ENCODE measurements at regions not wholly inside any gene's neighbourhood (a gene's known extent, or its start where the extent isn't known, plus 50 kb on each side); places are given as distances from the start of the nearest gene placed in this dataset.

DNA sequence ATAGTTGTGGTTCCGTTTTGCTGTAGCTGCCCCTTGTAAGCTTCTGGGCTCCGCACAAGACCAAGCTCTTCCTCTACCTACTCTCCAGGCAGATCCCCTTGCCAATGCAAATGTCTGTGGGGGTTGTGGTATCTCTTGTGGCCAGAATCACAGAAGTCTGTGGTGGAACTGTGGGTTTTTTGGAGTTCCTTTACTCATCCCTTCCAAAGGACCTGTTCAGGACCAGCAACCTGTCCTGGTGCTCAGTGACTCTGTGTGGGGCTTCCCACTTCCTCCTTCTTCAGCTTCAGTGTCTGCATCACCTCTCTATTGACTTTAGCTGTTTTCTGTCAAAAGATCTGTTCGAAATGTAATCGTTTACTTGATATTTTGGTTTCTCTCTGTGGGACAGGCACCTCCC lies 441.3 kb upstream of the ADAMTSL1 start:
- Histone ChIP-seq H3K36me3 (ENCODE audit: control insufficient read depth, insufficient read depth, low read length) (no peaks in the 10 kb centered on the region), H3K27ac (ENCODE audit: insufficient read depth, low read length) (no peak overlapping the region), H3K27me3 (ENCODE audit: control insufficient read depth, insufficient read depth, low read length) (no peaks in the 10 kb centered on the region)

DNA sequence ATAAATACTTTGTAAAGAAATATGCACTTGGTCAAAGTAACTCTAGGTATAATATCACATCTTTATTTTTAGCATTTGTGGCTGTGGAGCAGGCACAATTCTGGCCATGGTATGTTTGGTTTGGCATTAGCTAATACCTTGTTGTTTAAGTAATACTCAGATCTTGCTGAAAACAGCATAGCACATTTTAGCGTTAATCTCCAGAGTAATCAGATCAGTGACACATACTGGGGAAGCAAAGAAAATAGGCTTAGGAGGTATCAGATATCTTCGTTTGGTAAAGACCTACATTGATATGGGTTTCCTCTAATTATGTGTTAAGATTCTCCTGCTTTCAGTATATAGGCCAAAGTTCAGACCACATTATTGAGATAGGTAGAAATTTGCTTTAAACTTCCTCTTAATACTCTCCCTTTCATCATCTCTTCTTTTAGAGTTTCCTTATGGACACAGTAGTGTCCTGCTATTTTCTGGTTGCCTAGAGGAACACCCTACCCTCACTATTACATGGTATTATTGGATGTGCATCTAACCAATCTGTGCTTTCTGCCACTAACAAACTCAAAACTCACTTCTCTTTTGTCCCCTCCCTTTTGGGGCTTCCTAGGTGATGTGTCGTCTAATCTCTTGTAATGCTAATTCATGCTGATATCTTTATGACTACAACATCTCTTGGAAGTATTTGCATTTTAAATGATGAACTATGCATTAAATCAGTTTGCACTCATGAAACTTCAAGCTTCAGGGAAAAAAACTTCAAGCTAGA lies 437.3 kb upstream of the ADAMTSL1 start:
- no peaks in the 10 kb centered on the region for H3K36me3 ChIP-seq (ENCODE audit: control insufficient read depth, insufficient read depth, low read length)
- TF ChIP-seq EZH2 (IDR thresholded peaks at IDR 0.05; ENCODE audit: low read length, missing control alignments) = no peak
- TF ChIP-seq, protein P1, sequence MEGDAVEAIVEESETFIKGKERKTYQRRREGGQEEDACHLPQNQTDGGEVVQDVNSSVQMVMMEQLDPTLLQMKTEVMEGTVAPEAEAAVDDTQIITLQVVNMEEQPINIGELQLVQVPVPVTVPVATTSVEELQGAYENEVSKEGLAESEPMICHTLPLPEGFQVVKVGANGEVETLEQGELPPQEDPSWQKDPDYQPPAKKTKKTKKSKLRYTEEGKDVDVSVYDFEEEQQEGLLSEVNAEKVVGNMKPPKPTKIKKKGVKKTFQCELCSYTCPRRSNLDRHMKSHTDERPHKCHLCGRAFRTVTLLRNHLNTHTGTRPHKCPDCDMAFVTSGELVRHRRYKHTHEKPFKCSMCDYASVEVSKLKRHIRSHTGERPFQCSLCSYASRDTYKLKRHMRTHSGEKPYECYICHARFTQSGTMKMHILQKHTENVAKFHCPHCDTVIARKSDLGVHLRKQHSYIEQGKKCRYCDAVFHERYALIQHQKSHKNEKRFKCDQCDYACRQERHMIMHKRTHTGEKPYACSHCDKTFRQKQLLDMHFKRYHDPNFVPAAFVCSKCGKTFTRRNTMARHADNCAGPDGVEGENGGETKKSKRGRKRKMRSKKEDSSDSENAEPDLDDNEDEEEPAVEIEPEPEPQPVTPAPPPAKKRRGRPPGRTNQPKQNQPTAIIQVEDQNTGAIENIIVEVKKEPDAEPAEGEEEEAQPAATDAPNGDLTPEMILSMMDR (conservative IDR thresholded peaks at IDR 0.05 in 1 of 2, IDR thresholded peaks at IDR 0.05 in 1 of 2; ENCODE audit: low read depth in 1 of 2, low read length in 2 of 2) = no peak
- no peaks in the 10 kb centered on the region for H4K20me1 ChIP-seq (ENCODE audit: control insufficient read depth, extremely low read depth, insufficient read depth, low read length)
- H3K27me3 ChIP-seq (ENCODE audit: control insufficient read depth, insufficient read depth, low read length) = no peaks in the 10 kb centered on the region
- no peaks in the 10 kb centered on the region for H3K79me2 ChIP-seq (ENCODE audit: control insufficient read depth, insufficient read depth, low read length)
- no peak overlapping the region for H3K27ac ChIP-seq (ENCODE audit: insufficient read depth, low read length)
- H3K4me3 ChIP-seq (replicated peaks in 1 of 4; ENCODE audit: control extremely low read depth in 1 of 4, insufficient read depth in 1 of 4, low read depth in 3 of 4, low read length in 4 of 4) = no peak overlapping the region
- H3K9ac ChIP-seq (ENCODE audit: insufficient read depth, low read length) = no peak overlapping the region
- no peak for DNase-seq (ENCODE audit: low read depth in 2 of 2)
- no peaks in the 10 kb centered on the region for H3K4me1 ChIP-seq (ENCODE audit: control insufficient read depth, extremely low read depth, insufficient read depth, low read length)
- no peak overlapping the region for H3K4me2 ChIP-seq (ENCODE audit: extremely low read depth, insufficient read depth, low read length)
- H3K9me3 ChIP-seq (ENCODE audit: control insufficient read depth, insufficient read depth, low read depth, low read length) = no peaks in the 10 kb centered on the region
- H2AFZ ChIP-seq (ENCODE audit: low read length) = no peak overlapping the region

More for the DNA sequence above, 441.3 kb upstream of the ADAMTSL1 start:
- H3K9me3 ChIP-seq (ENCODE audit: control insufficient read depth, insufficient read depth, low read depth, low read length) = no peaks in the 10 kb centered on the region
- H3K4me3 ChIP-seq (replicated peaks in 1 of 4; ENCODE audit: control extremely low read depth in 1 of 4, insufficient read depth in 1 of 4, low read depth in 3 of 4, low read length in 4 of 4) = no peak overlapping the region
- no peak for DNase-seq (ENCODE audit: low read depth in 2 of 2)
- no peak overlapping the region for H2AFZ ChIP-seq (ENCODE audit: low read length)
- H3K9ac ChIP-seq (ENCODE audit: insufficient read depth, low read length) = no peak overlapping the region
- H4K20me1 ChIP-seq (ENCODE audit: control insufficient read depth, extremely low read depth, insufficient read depth, low read length) = no peaks in the 10 kb centered on the region
- TF ChIP-seq, protein P1 (conservative IDR thresholded peaks at IDR 0.05 in 1 of 2, IDR thresholded peaks at IDR 0.05 in 1 of 2; ENCODE audit: low read depth in 1 of 2, low read length in 2 of 2) = no peak
- no peak overlapping the region for H3K4me2 ChIP-seq (ENCODE audit: extremely low read depth, insufficient read depth, low read length)
- no peaks in the 10 kb centered on the region for H3K4me1 ChIP-seq (ENCODE audit: control insufficient read depth, extremely low read depth, insufficient read depth, low read length)
- no peaks in the 10 kb centered on the region for H3K79me2 ChIP-seq (ENCODE audit: control insufficient read depth, insufficient read depth, low read length)

DNA sequence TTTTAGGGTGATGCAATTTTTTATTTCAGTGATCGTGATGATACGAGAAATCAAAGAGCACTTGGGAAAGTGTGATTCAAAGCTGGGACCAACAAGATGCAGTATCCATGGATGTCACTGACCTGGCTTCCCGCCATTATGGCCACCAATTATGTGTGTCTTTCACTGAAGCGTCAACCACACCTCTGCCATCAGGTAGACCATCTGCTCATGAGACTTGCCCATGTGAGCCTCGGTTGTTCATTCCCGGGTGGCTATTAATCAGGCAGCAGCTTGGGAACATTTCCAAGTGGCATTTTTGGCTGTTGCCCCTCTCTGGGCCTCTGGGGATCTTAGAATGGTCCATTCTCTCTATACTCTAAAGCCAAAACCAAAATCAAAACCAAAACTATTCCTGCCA lies 436.0 kb upstream of the ADAMTSL1 start:
- no peaks in the 10 kb centered on the region for H3K27me3 ChIP-seq (ENCODE audit: control insufficient read depth, insufficient read depth, low read length)
- no peaks in the 10 kb centered on the region for H3K9me3 ChIP-seq (ENCODE audit: control insufficient read depth, insufficient read depth, low read depth, low read length)
- TF ChIP-seq EZH2 (IDR thresholded peaks at IDR 0.05; ENCODE audit: low read length, missing control alignments) = no peak
- TF ChIP-seq, protein P1 (conservative IDR thresholded peaks at IDR 0.05 in 1 of 2, IDR thresholded peaks at IDR 0.05 in 1 of 2; ENCODE audit: low read depth in 1 of 2, low read length in 2 of 2) = no peak
- no peak overlapping the region for H3K4me3 ChIP-seq (replicated peaks in 1 of 4; ENCODE audit: control extremely low read depth in 1 of 4, insufficient read depth in 1 of 4, low read depth in 3 of 4, low read length in 4 of 4)
- no peak for DNase-seq (ENCODE audit: low read depth in 2 of 2)
- no peak overlapping the region for H3K4me2 ChIP-seq (ENCODE audit: extremely low read depth, insufficient read depth, low read length)
- no peaks in the 10 kb centered on the region for H3K4me1 ChIP-seq (ENCODE audit: control insufficient read depth, extremely low read depth, insufficient read depth, low read length)
- no peaks in the 10 kb centered on the region for H3K79me2 ChIP-seq (ENCODE audit: control insufficient read depth, insufficient read depth, low read length)
- no peak overlapping the region for H3K27ac ChIP-seq (ENCODE audit: insufficient read depth, low read length)
- H3K36me3 ChIP-seq (ENCODE audit: control insufficient read depth, insufficient read depth, low read length) = no peaks in the 10 kb centered on the region
- H2AFZ ChIP-seq (ENCODE audit: low read length) = no peak overlapping the region
- H3K9ac ChIP-seq (ENCODE audit: insufficient read depth, low read length) = no peak overlapping the region
- H4K20me1 ChIP-seq (ENCODE audit: control insufficient read depth, extremely low read depth, insufficient read depth, low read length) = no peaks in the 10 kb centered on the region
